Adipocyte (in vitro differentiated cells): ENCODE measurements at regions not wholly inside any gene's neighbourhood (a gene's known extent, or its start where the extent isn't known, plus 50 kb on each side); places are given as distances from the start of the nearest gene placed in this dataset.
A peak's percentile ranks its signal among the peaks of the same experiment; 100 is the strongest.
"Not testable (repeated sequence)": the region's sequence is repeated elsewhere in the genome, so short reads cannot be mapped to it uniquely, and the experiment has no call there.

Experiments
- DNase-seq: peaks from one replicate; pipeline ENCODE4 v3.0.0-alpha.2; 2015; ENCODE audit warnings: low read depth
- H3K27me3 ChIP-seq: replicated peaks from 2 replicates; pipeline ENCODE4 v1.7.0; 2013; ENCODE audit warnings: mild to moderate bottlenecking, low read length, moderate library complexity; ENCODE audit not compliant: control insufficient read depth, insufficient read depth
- H3K36me3 ChIP-seq: 2 replicates; pipeline ENCODE4 v1.7.0; 2013; ENCODE audit warnings: low read length, mild to moderate bottlenecking, moderate library complexity; ENCODE audit not compliant: control insufficient read depth, insufficient read depth, severe bottlenecking
- H3K4me1 ChIP-seq: 2 replicates; pipeline ENCODE4 v1.7.0; 2013; ENCODE audit warnings: mild to moderate bottlenecking, low read length, moderate library complexity; ENCODE audit not compliant: control insufficient read depth, insufficient read depth
- H3K4me3 ChIP-seq: 2 replicates; pipeline ENCODE4 v1.7.0; 2013; ENCODE audit warnings: mild to moderate bottlenecking, low read length, moderate library complexity
- H3K9ac ChIP-seq: 2 replicates; pipeline ENCODE4 v1.7.0; 2013; ENCODE audit warnings: mild to moderate bottlenecking, low read length, moderate library complexity
- H3K9me3 ChIP-seq: 2 replicates; pipeline ENCODE4 v1.7.0; 2013; ENCODE audit warnings: mild to moderate bottlenecking, low read length, moderate library complexity; ENCODE audit not compliant: control insufficient read depth

DNA sequence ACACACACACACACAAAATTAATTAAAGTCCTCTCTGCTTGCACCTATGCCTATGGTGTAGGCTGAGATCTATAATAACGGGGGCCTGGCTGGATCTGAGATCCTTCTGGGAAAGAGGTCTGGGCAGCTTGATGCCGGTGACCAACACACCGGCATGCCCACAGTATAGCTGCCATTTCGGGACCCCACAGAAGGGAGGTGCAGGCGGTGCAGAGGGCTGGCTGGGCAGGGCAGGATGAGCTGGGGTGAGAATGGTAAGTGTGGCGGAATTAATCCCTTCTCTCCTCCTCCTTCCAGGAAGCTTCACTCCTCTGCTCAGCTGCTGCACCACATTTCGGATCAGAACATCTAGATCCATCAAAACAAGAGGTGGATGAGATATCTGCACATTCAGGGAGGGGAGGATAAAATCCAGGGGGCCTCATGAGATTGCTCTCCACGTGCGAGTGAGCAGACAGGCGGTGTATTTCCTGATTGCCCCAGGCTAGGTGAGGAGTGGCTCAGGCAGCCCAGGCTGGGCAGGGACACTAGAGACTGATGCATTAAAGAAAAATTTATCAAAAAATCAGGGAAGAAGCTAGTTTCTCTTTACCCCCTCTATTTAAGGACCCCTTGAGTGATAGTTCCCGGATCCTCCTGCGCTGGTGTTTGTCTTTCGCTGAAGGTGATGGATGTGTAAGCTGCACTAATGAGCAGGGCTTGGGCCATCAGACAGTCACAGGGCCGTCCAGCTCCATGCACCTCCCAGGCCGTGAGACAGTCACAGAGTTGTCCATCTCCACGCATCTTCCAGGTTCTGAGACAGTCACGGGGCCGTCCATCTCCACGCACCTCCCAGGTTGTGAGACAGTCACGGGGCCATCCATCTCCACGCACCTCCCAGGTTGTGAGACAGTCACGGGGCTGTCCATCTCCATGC lies 449.9 kb downstream of the PTPRU start:
- Histone ChIP-seq H3K4me1 (peaks cover 18% of the 10 kb centered on the region), H3K27me3 (peaks cover 4% of the 10 kb centered on the region), H3K4me3 (no peak overlapping the region), H3K9me3 (no peaks in the 10 kb centered on the region), H3K36me3 (no peaks in the 10 kb centered on the region), H3K9ac (no peak overlapping the region)
- peak; percentile 20 for DNase-seq

- Histone ChIP-seq H3K4me3 (no peak overlapping the region), H3K4me1 (peaks cover 18% of the 10 kb centered on the region), H3K27me3 (peaks cover 4% of the 10 kb centered on the region), H3K36me3 (no peaks in the 10 kb centered on the region), H3K9ac (no peak overlapping the region), H3K9me3 (no peaks in the 10 kb centered on the region)
- DNase-seq: no peak
These were observed 449.1 kb downstream of the PTPRU start for GRCh38 chr1:29685387-29685786.

DNA sequence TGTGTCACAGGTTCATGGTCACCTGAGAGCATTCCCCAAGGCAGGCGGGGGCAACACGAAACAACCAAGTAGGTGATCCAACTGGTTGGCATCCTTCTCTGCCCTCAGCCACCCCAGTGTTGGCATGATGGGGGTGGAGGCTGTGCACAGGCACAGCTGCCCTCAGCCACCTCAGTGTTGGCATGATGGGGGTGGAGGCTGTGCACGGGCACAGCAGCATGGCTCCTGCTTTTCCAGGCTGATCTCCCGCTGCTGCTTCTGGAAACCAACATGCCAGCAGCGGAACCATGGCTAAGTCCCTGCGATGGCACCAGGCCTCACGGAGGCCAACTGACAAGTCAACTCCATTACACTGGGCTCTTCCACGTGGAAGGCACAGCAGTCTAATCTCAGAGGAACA lies 447.8 kb downstream of the PTPRU start:
- Histone ChIP-seq H3K36me3 (no peaks in the 10 kb centered on the region), H3K4me1 (peaks cover 18% of the 10 kb centered on the region), H3K4me3 (no peak overlapping the region), H3K9me3 (no peaks in the 10 kb centered on the region), H3K27me3 (peaks cover 8% of the 10 kb centered on the region), H3K9ac (no peak overlapping the region)
- no peak for DNase-seq

DNA sequence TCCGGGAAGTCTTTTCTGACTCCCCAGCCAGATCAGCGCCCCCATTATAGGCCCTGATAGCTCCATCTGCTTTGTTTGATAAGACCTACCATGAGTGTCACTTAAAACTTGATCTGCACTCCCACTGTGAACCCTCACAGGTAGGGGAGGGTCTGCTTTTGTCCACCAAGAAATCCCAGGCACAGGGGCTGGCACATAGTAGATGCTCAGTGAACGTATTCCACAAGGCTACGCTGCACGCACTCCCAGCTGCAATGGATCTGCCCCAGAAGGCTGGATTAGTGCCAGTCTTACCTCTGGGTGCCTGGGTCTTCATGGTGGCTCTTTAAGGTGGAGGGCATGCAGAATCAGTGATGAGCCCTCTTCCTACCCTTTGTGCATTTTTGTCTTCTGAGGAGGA lies 447.1 kb downstream of the PTPRU start:
- H3K36me3 ChIP-seq: no peaks in the 10 kb centered on the region
- no peaks in the 10 kb centered on the region for H3K9me3 ChIP-seq
- H3K4me1 ChIP-seq: peaks cover 13% of the 10 kb centered on the region
- no peak for DNase-seq
- no peak overlapping the region for H3K4me3 ChIP-seq
- H3K27me3 ChIP-seq: peaks cover 8% of the 10 kb centered on the region
- H3K9ac ChIP-seq: no peak overlapping the region

GRCh38 chr1:29682919-29683295 lies 446.6 kb downstream of the PTPRU start:
- no peak overlapping the region for H3K9ac ChIP-seq
- peaks cover 8% of the 10 kb centered on the region for H3K4me1 ChIP-seq
- H3K27me3 ChIP-seq: peaks cover 9% of the 10 kb centered on the region
- H3K36me3 ChIP-seq: no peaks in the 10 kb centered on the region
- peak; percentile 10 for DNase-seq
- no peak overlapping the region for H3K4me3 ChIP-seq
- H3K9me3 ChIP-seq: no peaks in the 10 kb centered on the region

- Histone ChIP-seq H3K4me1 (peaks cover 2% of the 10 kb centered on the region), H3K4me3 (no peak overlapping the region), H3K27me3 (peaks cover 14% of the 10 kb centered on the region), H3K36me3 (no peaks in the 10 kb centered on the region), H3K9me3 (no peaks in the 10 kb centered on the region), H3K9ac (no peak overlapping the region)
- DNase-seq: no peak
These were observed 446.0 kb downstream of the PTPRU start for GRCh38 chr1:29682171-29682918.

- not testable (repeated sequence) for H3K9ac ChIP-seq, H3K9me3 ChIP-seq, H3K36me3 ChIP-seq, DNase-seq, H3K4me3 ChIP-seq, H3K4me1 ChIP-seq
- peaks cover 15% of the 10 kb centered on the region for H3K27me3 ChIP-seq
These were observed 445.1 kb downstream of the PTPRU start for GRCh38 chr1:29681416-29681815.

DNA sequence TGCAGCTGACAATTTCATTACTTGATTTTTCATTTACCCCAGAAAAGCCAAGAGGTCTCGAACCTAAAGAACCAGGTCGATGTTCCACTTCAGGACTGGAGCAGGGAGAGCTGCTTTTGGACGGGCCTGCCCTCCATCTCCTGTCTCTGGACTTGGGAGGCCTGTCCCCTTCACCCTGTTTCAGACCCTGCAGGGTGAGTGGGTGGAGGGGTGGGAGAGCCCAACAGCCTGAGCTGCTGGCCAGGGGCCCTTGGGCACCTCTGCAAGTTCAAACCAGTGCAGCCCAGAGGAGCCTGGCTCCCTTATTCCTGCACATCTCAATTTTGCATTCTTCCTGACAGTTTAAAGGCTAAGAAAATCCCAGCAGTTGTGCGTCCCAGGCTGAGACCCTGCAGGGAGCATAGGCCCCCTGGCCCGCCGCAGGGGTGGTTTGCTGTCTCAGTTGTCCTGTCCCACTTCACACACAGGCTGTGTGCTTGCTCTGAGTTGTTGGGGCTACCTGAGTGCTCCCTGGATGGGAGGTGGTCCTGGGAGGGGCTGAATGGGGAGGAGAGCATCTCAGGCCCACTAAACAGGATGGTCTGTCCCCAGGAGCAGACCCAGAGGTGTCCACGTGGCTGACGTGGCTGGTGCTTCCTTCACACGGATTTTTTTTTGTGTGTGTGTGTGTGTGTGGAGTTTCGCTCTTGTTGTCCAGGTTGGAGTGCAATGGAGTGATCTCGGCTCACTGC lies 443.7 kb downstream of the PTPRU start:
- H3K27me3 ChIP-seq: peaks cover 15% of the 10 kb centered on the region
- H3K36me3 ChIP-seq: no peaks in the 10 kb centered on the region
- no peaks in the 10 kb centered on the region for H3K4me1 ChIP-seq
- no peaks in the 10 kb centered on the region for H3K9me3 ChIP-seq
- H3K4me3 ChIP-seq: no peak overlapping the region
- H3K9ac ChIP-seq: no peak overlapping the region
- no peak for DNase-seq

GRCh38 chr1:29679316-29679715 lies 443.0 kb downstream of the PTPRU start:
- DNase-seq: no peak
- H3K4me3 ChIP-seq: no peak overlapping the region
- H3K4me1 ChIP-seq: no peaks in the 10 kb centered on the region
- no peaks in the 10 kb centered on the region for H3K9me3 ChIP-seq
- peaks cover 15% of the 10 kb centered on the region for H3K27me3 ChIP-seq
- no peaks in the 10 kb centered on the region for H3K36me3 ChIP-seq
- H3K9ac ChIP-seq: no peak overlapping the region

DNA sequence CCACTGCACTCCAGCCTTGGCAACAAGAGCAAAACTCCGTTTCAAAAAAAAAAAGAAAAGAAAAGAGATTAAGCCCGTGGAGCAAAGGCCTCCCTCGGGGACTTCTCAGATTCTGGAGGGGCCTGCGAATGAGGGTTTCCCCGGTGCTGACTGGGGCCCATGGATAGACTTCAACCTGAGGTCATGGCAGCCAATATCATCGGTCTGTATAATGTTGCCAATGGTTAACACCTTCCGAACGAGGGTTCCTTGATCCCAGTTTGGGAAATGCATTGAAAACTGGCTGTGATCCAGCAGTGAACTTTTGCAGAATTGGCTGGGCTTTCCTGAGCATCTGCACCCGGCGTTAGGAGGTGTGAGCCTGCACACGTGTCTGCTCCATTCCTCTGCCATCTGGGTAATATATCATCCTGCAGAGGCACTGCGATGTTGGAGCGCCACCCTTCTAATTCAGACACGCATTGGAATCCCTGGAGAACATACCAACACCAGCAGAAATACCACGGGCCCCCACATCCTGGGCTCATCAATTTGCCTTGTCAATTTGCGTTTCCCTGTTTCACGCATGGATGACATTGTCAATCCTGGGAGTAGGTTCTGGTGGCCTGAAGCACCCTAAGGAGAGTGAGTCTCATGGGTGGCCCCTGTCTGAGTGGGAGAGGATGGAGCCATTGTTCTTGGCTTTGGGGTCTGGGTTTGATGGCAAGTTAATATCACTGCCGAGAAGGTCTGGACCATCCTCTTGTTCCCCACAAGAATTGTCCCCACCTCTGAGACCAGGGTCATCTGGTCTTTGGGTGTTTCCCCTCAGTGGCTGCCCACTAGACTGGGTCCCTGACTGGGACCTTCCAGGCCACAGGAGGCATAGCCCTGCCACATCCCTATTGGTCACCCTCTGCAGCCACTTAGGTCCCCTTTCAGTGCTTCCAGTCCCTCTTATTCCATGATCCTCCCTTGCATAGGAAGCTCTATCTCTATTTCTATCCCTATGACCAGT lies 441.0 kb downstream of the PTPRU start:
- no peak for DNase-seq
- no peak overlapping the region for H3K4me3 ChIP-seq
- no peak overlapping the region for H3K9ac ChIP-seq

More for the DNA sequence above, 441.0 kb downstream of the PTPRU start:
- Histone ChIP-seq H3K27me3 (peaks cover 12% of the 10 kb centered on the region), H3K36me3 (no peaks in the 10 kb centered on the region), H3K4me1 (no peaks in the 10 kb centered on the region), H3K9me3 (no peaks in the 10 kb centered on the region)
